ENCODE measurements at regions not wholly inside any gene's neighbourhood (a gene's known extent, or its start where the extent isn't known, plus 50 kb on each side); places are given as distances from the start of the nearest gene placed in this dataset.

DNA sequence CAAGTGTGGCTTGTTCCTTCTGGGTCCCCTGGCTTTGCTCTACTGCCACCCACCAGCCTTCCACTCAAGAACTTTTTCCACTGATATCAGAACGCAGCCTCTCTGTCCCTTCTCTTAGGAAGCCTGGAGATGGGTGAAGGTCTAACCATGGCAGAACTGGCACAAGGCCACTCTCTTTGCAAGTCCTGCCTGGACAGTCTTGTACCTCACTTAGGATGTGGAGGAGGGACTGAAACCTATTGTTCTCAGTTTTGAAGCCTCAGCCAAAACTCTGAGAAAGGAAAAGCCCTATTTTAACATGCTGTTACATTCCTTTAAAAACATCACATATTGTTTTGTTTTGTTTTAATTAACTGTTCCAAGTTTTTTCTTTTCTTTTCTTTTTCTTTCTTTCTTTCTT, 58.9 kb upstream of the NCOA1 start:
- TF ChIP-seq, protein P1, sequence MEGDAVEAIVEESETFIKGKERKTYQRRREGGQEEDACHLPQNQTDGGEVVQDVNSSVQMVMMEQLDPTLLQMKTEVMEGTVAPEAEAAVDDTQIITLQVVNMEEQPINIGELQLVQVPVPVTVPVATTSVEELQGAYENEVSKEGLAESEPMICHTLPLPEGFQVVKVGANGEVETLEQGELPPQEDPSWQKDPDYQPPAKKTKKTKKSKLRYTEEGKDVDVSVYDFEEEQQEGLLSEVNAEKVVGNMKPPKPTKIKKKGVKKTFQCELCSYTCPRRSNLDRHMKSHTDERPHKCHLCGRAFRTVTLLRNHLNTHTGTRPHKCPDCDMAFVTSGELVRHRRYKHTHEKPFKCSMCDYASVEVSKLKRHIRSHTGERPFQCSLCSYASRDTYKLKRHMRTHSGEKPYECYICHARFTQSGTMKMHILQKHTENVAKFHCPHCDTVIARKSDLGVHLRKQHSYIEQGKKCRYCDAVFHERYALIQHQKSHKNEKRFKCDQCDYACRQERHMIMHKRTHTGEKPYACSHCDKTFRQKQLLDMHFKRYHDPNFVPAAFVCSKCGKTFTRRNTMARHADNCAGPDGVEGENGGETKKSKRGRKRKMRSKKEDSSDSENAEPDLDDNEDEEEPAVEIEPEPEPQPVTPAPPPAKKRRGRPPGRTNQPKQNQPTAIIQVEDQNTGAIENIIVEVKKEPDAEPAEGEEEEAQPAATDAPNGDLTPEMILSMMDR (IDR thresholded peaks at IDR 0.05; ENCODE audit: insufficient read depth in 1 of 2, low read depth in 1 of 2, low read length in 1 of 2, severe bottlenecking in 1 of 2, unreplicated experiment in 1 of 2) = no peak
- Histone ChIP-seq H3K4me1 (no peaks in the 10 kb centered on the region), H3K9me3 (no peaks in the 10 kb centered on the region), H3K36me3 (ENCODE audit: control insufficient read depth, insufficient read depth, low read length) (no peaks in the 10 kb centered on the region), H3K27me3 (replicated peaks; ENCODE audit: control insufficient read depth, insufficient read depth, low read length) (no peaks in the 10 kb centered on the region), H3K4me3 (ENCODE audit: low read depth, low read length) (no peak overlapping the region)
- no peak for DNase-seq
- intact Hi-C loops (cut with micrococcal nuclease; ENCODE audit: unreplicated experiment) = no loop called here
- no TSS peak for BruUV-seq (replicated peaks)
- ChIA-PET POLR2A (no interaction called here), CTCF (interaction anchor here (0.8 kb wide), 1 partner anchor 11 kb away, joined by 3 read pairs; no protein-coding TSS in a partner anchor)
- H3K9me3 Mint-ChIP-seq (ENCODE audit: unreplicated experiment) = no peaks in the 10 kb centered on the region
- H3K27me3 Mint-ChIP-seq (ENCODE audit: insufficient read depth, unreplicated experiment) = no peaks in the 10 kb centered on the region
- H3K36me3 Mint-ChIP-seq (ENCODE audit: insufficient read depth, unreplicated experiment) = no peaks in the 10 kb centered on the region
- H3K4me3 Mint-ChIP-seq (ENCODE audit: unreplicated experiment) = no peak overlapping the region
- H3K27ac Mint-ChIP-seq (ENCODE audit: unreplicated experiment) = no peak overlapping the region
- H3K4me1 Mint-ChIP-seq (ENCODE audit: low read depth, unreplicated experiment) = no peaks in the 10 kb centered on the region

DNA sequence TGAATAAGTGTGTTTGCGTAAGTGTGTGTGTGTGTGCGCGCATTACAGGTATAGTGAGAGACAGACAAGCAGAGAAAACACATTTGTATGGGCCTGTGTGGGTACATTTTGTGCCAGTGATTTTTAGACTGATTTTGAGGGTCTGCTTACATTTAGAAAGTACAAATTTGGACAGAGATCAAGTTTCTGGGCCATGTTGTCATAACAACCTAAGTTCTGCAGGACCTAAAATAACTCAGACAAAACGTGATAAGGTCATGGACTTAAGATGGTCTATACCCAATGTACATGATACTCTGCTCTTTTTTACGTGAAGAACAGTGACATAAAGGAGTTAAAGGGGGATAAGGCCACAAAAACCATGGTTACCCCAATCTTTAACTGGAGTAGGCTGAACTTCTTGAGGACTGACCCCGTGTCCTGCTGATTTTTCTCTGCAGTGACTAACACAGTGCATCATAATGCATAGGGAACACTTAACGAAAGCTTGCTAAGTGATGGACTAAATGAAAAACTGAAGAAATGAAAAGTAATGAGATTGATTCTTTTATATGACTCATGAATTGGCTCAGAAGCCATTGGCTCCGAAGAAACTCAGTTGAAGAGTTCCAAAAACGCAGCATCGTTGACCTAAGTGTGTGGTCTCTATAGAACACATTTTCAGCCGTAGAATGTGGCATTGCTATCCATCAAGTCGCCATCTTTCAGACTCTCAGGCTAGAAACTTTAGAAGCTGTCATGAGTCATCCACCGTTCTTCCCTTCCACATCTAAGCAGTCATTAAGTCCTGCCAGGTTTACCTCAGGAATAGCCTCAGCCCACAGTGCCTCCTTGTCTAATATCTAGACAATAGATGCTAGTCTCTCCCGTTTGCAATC, 61.6 kb upstream of the NCOA1 start:
- H3K36me3 Mint-ChIP-seq (ENCODE audit: insufficient read depth, unreplicated experiment) = no peaks in the 10 kb centered on the region
- ChIA-PET CTCF (no interaction called here), POLR2A (no interaction called here)
- Histone ChIP-seq H3K9me3 (no peaks in the 10 kb centered on the region), H3K36me3 (ENCODE audit: control insufficient read depth, insufficient read depth, low read length) (no peaks in the 10 kb centered on the region), H3K4me1 (no peaks in the 10 kb centered on the region), H3K4me3 (ENCODE audit: low read depth, low read length) (no peak overlapping the region), H3K27me3 (replicated peaks; ENCODE audit: control insufficient read depth, insufficient read depth, low read length) (no peaks in the 10 kb centered on the region)
- no TSS peak for BruUV-seq (replicated peaks)
- TF ChIP-seq, protein P1 (IDR thresholded peaks at IDR 0.05; ENCODE audit: insufficient read depth in 1 of 2, low read depth in 1 of 2, low read length in 1 of 2, severe bottlenecking in 1 of 2, unreplicated experiment in 1 of 2) = no peak
- H3K27ac Mint-ChIP-seq (ENCODE audit: unreplicated experiment) = no peak overlapping the region
- DNase-seq = no peak
- no peaks in the 10 kb centered on the region for H3K9me3 Mint-ChIP-seq (ENCODE audit: unreplicated experiment)
- intact Hi-C loops (cut with micrococcal nuclease; ENCODE audit: unreplicated experiment) = loop anchor here (10.0 kb wide), 1 partner anchor 115 kb away; no protein-coding TSS in a partner anchor
- no peaks in the 10 kb centered on the region for H3K4me1 Mint-ChIP-seq (ENCODE audit: low read depth, unreplicated experiment)
- H3K4me3 Mint-ChIP-seq (ENCODE audit: unreplicated experiment) = no peak overlapping the region
- H3K27me3 Mint-ChIP-seq (ENCODE audit: insufficient read depth, unreplicated experiment) = no peaks in the 10 kb centered on the region

DNA sequence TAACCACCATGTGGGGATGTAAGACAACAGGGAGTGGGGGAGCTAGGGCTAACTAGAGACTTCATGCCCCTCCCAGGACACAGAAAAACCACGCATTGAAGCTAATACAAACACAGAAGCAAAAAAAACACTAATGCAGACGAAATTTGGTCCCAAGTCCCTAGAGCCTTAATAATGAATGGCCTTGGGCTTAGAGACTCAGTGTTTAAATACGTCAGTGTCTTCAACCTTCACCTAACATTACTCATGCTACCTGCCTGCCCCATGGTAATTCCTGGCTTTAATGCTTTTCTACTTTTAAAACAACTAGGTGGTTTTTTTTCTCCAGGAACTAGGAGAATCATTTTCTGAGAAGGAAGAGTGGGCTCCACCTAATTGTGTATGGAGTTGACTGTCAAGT, 64.1 kb upstream of the ITSN2 start:
- Histone ChIP-seq H3K4me1 (peaks cover 4% of the 10 kb centered on the region; the same call in 1 of the 2 replicates), H3K27me3 (replicated peaks; ENCODE audit: control insufficient read depth, insufficient read depth, low read length) (no peaks in the 10 kb centered on the region), H3K4me3 (ENCODE audit: low read depth, low read length) (no peak overlapping the region), H3K36me3 (ENCODE audit: control insufficient read depth, insufficient read depth, low read length) (no peaks in the 10 kb centered on the region), H3K9me3 (no peaks in the 10 kb centered on the region)
- H3K4me1 Mint-ChIP-seq (ENCODE audit: low read depth, unreplicated experiment) = no peaks in the 10 kb centered on the region
- no peak overlapping the region for H3K27ac Mint-ChIP-seq (ENCODE audit: unreplicated experiment)
- H3K27me3 Mint-ChIP-seq (ENCODE audit: insufficient read depth, unreplicated experiment) = no peaks in the 10 kb centered on the region
- ChIA-PET CTCF (no interaction called here), POLR2A (no interaction called here)
- TF ChIP-seq, protein P1 (IDR thresholded peaks at IDR 0.05; ENCODE audit: insufficient read depth in 1 of 2, low read depth in 1 of 2, low read length in 1 of 2, severe bottlenecking in 1 of 2, unreplicated experiment in 1 of 2) = no peak
- no peak overlapping the region for H3K4me3 Mint-ChIP-seq (ENCODE audit: unreplicated experiment)
- BruUV-seq (replicated peaks) = no TSS peak
- intact Hi-C loops (cut with micrococcal nuclease; ENCODE audit: unreplicated experiment) = loop anchor here (10.0 kb wide), 1 partner anchor 120 kb away; no protein-coding TSS in a partner anchor
- DNase-seq = no peak
- H3K36me3 Mint-ChIP-seq (ENCODE audit: insufficient read depth, unreplicated experiment) = no peaks in the 10 kb centered on the region
- no peaks in the 10 kb centered on the region for H3K9me3 Mint-ChIP-seq (ENCODE audit: unreplicated experiment)

Measured in Caco-2 (cell line).